ENCODE measurements at regions not wholly inside any gene's neighbourhood (a gene's known extent, or its start where the extent isn't known, plus 50 kb on each side); places are given as distances from the start of the nearest gene placed in this dataset.

- no peak for DNase-seq
These were observed 114.6 kb upstream of the RMST start for GRCh38 chr12:97347956-97348355.

GRCh38 chr12:97358361-97358760 is 104.2 kb upstream of the RMST start:
- DNase-seq, result no peak

GRCh38 chr12:97359021-97359690 is 103.4 kb upstream of the RMST start:
- DNase-seq, result no peak

- DNase-seq, result no peak
These were observed 98.9 kb upstream of the RMST start for GRCh38 chr12:97363693-97364092.

GRCh38 chr12:97368462-97369163 is 94.0 kb upstream of the RMST start:
- no peak for DNase-seq

GRCh38 chr12:97375310-97375709 is 87.3 kb upstream of the RMST start:
- no peak for DNase-seq

- DNase-seq, result no peak
These were observed 82.2 kb upstream of the RMST start for GRCh38 chr12:97380440-97380839.

- no peak for DNase-seq
These were observed 77.5 kb upstream of the RMST start for GRCh38 chr12:97385121-97385520.

- no peak for DNase-seq
These were observed 76.4 kb upstream of the RMST start for GRCh38 chr12:97386133-97386581.

GRCh38 chr12:97387844-97388243 is 74.8 kb upstream of the RMST start:
- DNase-seq, result no peak

GRCh38 chr12:97394657-97395056 is 67.9 kb upstream of the RMST start:
- DNase-seq, result no peak

GRCh38 chr12:97397008-97397407 is 65.6 kb upstream of the RMST start:
- DNase-seq, result no peak

GRCh38 chr12:97398704-97399103 is 63.9 kb upstream of the RMST start:
- no peak for DNase-seq

GRCh38 chr12:97404093-97404492 is 58.5 kb upstream of the RMST start:
- no peak for DNase-seq

- DNase-seq, result no peak
These were observed 58.1 kb upstream of the RMST start for GRCh38 chr12:97404543-97404942.

GRCh38 chr12:97408363-97408762 is 54.2 kb upstream of the RMST start:
- DNase-seq, result no peak

GRCh38 chr12:97411341-97411740 is 51.3 kb upstream of the RMST start:
- DNase-seq, result no peak
